Inferior parietal cortex (tissue), 1 donor: ENCODE measurements at regions not wholly inside any gene's neighbourhood (a gene's known extent, or its start where the extent isn't known, plus 50 kb on each side); places are given as distances from the start of the nearest gene placed in this dataset.
A peak's percentile ranks its signal among the peaks of the same experiment; 100 is the strongest.

Experiments used
- DNase-seq: peaks from one replicate; pipeline ENCODE4 v3.0.0-alpha.2; 2016; ENCODE audit errors: extremely low spot score

DNA sequence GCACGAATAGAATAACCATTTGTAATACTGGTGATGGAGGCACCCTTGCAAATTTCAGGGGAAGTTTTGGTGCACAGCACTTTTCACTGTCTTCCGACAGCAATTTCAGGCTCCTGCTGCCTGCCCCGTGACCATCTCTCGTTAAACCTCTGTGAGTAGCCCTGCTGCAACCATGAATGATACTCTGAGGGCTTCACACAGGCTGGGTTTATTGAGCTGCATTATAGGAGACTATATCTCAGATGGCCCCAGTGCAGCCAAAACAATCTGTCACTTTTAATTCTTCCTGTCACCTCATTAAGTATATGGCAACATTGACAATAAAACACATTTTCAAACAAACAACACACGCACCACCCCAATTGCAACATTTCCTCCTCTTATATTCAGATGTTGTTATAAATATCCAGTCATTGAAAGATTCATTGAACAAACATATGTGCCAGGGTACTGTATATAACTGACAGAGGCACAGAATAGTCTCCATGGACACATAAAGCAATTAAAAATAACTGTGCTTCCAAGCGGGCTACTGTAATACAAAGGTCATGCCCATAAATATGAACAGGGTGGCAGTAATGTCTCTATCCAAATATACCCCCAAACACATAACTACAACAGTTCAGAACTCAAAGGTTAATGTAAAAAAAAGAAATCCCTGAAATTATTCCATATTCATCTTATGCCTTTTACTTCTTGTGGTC, 477.0 kb downstream of the GBA3 start:
- no peak for DNase-seq

DNA sequence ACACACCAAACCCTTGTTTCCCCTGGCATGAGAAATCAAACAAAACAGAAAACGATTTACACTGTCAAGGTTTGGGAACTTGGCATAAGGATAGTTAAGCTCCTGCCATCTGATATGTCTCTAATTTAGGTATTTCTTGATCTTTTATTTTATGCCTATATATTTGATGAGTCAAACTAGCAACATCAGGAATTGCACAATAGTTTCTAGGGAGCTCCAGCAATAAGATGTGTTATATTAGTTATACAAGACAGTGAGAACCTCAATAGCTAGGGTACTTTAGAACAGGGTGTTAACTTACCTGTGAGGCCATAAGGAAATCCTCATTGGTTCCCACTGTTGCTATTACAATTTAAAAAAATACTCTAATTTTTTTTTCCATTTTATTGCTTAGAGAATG, 474.2 kb downstream of the GBA3 start:
- DNase-seq, result no peak

DNA sequence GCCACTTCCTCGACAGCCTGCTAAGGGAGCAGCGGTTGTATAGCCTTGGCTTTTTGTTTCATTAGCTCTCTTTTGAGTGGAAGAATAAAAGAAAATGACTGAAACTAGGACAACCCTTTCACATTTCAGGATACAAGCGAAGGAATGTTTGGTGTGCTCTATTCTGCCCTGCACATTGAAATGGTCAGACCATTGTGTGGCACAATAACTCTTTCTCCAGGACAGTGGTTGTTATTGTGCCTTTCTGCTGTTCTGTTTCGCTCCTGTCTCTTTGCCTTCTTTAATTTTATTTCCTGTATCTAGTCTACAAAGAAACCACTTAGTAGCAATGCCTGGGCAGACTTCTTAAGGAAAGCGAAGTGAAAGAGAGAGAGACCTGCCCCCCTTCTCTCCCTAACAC, 473.7 kb downstream of the GBA3 start:
- no peak for DNase-seq

DNA sequence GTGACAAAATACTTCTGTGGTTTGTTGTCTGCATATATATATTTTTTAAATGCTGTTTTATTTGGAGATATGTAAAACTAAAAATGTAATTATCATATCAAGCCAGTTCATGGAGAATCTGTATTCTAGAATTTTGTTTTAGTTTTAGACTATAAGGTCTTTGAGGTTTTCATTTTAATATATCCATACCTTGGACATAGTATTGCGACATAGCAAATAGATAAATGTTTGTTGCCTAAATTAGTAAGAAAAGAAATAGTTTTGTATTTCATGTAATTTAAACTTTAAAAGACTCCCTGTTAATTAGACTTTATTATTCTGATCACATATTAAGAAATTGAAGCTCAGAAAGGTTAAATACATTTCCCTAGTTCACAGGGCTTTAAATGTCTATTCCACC, 472.9 kb downstream of the GBA3 start:
- DNase-seq, result no peak

DNA sequence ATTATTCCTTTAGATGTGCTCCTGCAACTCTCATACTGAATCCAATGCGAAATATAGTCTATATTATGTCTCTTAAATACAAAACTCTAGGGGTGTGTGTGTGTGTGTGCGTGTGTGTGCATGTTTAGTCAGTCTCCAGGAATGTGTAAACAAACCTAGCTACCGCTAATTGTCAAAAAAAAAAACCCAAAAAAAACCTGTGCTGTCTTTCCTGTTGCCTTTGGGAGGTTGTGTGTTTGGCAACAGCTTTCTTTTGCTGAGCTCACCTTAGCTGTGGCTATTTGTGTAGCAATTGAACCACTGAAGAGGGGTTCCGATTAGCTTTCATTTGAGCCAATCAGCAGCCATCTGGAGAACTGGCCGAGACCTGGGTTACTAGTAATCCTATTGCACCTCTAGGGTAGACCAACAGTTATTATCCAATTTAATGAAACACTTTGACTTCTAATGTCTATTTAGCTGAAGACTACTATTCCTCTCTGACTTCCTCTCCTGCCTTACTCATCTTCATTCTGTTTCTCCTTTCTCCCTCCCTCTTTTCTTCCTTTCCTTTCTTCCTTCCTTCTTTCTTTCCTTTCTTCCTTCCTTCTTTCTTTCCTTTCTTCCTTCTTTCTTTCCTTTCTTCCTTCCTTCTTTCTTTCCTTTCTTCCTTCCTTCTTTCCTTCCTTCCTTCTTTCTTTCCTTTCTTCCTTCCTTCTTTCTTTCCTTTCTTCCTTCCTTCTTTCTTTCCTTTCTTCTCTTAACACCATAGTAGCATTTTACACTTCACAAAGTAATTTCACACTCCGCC, 471.1 kb downstream of the GBA3 start:
- no peak for DNase-seq

DNA sequence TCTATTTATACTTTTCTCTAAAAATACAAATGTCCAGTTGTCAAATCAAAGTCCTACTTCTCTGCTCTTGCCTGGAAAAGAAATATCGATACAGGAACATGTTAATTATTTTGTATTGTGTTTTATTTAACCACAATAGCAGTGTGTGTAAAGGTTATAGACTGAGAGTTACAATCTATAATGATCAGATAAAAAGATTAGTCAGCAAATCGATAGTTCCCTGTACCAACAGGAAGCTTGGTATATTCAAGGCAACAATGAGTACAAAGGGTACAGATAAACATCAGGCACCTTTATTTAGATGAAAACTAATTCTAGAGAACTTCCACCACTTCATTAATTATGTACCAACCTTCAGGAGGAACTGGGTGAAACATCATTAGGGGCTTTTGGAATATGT, 469.5 kb downstream of the GBA3 start:
- no peak for DNase-seq

DNA sequence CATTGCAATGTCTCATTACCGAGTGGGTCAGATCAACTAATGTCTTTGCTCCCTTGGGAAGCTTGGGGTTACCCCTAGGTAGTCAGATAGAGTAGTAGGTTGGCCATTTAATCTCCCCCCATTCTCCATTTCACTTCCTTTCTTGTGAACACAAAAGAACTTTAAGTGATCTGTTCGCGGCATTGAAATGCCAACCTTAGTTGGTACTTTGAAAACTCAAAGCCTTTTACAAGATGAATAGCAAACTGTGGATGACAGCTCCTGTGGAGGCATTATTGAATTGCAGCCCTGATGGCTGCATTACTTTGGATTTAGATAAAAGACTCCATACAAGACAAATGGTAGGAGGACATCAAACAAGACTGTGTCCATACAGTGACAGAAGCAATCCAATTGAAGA, 469.1 kb downstream of the GBA3 start:
- no peak for DNase-seq

DNA sequence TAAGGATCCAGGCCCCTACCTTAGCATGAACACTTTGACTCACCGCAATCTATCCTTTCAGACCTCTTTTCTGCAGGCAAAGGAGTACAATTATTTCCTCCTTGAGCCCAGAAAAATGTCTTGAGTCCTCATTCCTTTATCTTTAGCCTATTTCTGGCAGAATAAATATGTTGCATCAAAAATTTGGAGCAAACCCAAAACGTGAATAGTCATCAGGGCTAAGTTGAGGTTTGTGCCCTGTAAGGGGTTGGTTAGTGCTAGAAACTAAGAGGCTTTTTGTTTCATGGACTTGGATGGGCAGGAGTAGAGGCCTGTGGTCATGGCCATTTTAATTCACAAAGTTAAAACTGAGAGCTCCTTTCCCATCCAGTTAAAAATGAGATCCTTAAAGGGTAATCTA, 460.3 kb downstream of the GBA3 start:
- no peak for DNase-seq

DNA sequence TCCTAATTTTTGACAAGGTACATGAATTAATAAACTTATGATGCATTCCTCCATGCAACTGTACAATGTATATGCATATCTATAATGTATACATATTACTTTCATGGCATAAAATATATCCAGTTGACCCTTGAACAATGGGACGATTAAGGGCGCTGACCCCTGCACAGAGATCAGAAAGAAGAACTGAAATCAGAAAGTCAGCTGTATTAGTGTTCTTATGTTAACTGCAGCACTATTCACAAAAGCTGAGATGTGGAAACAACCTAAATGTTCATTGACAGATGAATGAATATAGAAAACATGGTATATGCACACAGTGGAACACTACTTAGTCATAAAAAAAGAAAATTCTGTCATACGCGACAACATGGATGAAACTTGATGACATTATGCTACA, 457.1 kb downstream of the GBA3 start:
- no peak for DNase-seq

DNA sequence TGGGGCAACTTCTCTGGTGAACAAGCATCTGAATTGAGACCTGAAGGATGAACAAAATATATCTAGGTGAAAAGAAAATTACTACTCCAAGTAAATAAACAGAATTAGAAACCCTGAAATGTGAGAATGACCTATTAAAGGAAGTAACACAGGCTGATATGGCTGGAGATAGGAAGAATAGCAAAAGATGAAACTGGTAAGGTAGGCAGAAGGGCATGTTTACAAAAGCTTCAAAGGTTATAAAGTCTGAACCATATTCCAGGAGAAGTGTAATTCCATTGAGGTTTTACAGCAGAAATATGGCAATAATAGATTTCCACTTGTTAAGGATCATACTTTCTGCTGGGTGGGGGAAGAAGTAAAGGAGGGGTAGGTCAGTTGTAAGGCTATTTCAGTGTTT, 452.0 kb downstream of the GBA3 start:
- no peak for DNase-seq

DNA sequence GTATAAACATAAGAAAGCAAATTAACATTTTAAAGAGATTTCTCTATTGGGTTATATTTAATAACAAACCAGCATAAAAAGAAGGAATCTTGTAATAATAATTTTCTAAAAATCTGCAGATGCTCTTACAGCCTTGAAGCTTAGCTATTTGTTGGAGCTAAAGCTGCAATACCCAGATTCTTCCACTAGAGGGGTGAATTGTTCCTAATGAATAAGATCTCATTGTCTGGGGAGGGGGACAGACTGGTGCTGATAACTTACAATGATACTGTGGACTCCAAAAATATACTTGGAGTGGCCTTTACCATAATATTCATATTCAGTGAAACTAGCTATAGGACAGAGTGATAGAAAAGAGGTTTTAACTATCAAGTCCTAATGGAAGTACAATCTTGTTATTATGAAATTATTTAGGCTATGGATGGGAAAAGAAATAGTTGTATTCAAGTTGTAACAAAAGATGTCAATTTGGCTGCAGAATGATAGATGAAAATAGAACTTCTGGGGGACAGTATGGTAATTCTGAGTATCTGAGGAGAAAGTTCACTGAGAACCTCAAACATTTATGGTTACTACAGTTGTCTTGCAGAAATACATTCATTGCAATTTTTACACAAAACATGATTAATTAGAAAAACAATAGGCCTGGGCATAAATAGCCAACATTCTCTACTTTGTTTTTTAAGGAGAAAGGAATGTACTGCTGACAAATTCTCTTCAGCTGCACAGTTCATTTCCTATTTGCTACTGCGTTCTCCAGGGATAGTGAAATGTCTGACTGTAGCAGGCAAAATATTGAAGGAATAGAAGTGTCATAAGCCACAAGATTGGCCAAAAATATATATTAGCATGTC, 443.3 kb downstream of the GBA3 start:
- DNase-seq, result peak; percentile 89

DNA sequence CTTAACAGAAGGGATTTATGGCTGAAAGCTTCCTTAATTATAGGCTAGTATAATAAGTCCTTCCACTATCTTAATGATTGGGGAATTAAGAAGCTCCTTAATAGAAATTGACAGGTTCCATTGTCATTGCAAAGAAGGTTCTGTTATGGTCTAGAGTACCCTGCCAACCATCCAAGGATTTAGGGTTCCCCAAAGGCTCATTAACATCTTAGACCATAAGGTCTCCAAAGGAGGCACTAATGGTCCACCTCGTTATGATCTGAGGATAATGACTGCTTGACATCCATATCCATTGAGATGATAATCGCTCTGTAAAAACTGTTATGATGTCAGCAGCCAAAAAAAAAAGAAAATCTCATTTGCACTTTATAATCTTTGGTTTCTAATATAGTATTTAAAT, 441.6 kb downstream of the GBA3 start:
- DNase-seq, result no peak

DNA sequence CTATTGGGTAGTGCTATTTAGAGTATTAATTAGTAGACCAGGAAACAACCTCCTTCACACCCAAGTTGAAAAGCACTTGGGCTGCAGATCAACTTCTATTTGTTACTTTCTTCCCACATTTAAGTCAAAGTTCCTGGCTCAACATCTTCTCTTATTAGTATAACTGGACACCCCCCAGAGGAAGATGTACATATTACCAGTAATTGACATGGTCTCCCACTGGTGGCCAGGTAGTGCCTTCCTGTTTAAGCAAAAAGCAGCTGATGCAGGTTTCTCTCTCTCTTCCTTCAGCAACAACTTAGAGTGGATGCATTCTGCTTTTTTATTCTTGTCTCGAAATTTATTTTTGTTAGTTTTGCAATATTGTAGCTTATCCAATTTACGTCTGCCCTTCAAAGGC, 438.1 kb downstream of the GBA3 start:
- no peak for DNase-seq

DNA sequence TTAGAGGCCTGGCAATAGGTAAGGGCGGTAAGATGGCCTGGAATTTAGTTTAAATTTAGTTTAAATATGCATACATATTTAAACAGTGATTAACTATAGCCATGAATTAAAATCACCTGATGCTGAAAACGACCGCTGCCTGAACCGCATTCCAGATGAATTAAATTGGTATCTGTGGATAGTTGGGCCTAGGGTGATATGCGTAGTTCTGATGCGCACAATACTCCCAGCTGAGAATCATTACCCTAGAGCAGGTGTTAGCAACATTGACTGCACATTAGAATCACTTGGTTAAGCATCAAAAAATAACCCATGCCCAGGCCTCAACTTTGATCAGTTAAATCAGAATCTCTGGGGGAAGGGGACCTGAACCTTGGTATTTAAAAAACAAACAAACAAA, 432.4 kb downstream of the GBA3 start:
- DNase-seq, result no peak

DNA sequence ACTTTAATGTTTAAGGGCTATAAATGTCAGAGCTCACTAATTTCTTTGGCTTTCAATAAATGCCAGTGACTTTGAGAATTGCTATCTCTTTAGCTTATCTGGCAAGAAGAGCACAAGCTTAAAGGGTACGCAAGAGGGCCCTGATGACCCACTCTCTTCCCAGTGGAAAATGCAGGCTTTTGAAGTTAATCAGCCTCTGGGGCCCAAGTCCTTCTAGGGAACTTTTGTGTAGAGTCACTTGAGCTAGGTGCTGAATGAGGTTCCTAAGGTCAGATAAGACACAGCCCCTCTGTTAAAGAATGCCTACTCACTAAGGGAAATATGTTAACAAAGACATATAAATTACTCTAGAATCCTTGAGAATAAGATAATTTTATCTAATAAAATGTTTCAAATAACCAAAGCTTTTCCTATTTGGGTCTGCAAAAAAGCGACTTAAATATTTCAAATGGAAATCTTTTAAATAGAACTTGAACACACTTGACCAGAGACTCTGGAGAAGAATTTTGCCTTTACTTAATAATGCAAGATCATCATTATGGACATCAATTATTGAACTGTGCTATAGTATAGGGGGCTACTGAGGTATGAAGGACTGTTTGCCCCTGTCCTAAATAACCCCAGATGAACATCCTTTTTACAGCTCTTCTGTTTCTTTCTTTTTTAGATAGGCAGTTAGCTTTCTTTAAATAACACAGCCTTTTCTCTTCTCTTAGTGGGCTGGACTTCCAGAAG, 430.1 kb downstream of the GBA3 start:
- DNase-seq, result no peak

DNA sequence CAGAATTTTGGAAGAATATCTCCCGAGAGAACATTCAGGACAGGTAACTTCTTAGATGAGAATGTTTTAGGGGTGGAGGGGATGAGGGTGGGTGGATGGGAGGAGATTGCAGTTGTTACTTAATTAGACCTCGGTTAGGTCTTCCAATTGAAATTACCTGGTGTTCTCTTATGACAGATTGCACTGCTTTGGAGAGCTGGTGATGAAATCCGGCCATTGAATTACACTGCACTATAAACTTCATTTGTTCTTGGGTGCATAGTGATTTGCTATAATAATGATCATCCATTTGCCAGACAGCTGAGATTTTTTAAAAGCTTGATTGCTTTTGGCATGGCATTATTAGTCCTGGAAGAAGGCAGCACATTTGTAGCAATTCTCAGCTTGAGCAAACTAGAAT, 427.6 kb downstream of the GBA3 start:
- DNase-seq, result no peak

DNA sequence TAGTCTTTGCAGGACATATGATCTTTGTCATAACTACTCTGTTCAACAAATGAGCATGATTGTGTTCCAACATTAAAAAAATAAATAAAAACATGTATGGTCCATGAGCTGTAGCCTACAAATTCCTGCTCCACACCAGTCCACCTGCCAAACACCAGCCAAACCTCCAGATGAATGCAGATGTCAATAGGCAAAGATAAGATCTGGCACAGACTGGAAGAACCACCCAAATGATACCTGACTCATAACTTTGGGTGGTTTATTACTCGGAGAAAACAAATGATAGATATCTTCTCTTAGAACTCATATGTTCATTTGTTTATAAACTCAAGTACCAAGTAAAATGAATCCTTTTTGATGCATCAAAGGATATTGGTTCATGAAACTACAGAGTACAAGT, 425.1 kb downstream of the GBA3 start:
- DNase-seq, result no peak

DNA sequence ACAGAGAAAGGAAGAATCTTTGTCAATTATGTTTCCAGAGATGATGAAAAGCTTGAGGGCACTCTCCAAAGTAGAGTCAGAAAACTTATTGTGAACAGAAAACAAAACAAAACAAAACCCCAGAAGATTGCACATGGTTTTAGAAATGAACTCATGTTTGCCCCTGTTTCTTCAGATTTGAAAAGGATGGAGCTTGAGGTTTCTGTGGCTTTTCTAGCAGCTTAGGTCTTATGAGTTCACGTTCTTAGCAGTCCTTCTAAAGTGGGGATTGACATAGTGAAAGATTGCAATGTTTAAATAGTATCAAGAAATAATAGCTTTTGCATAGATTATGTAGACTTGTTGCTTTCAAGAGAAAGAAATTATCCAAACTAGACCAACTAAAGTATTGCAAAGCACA, 421.8 kb downstream of the GBA3 start:
- DNase-seq, result no peak

DNA sequence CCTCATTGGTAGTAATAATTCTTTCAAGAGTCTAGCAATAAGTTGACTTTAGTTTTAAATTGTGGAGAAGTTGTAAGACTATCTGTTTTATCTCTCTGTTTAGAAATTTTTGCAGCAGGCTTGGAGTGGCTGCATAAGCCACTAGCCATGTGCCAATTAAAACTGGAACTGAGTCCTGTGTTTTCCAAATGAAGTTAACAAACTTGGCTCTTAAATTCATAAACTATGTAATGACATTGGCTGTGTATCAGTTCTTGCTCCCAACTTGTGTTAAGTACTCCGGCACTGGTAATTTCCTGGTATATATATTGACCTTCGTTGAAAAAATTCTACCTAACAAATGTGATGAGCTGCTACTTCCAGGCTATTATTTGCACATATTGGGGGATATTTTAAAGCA, 420.4 kb downstream of the GBA3 start:
- DNase-seq, result no peak

DNA sequence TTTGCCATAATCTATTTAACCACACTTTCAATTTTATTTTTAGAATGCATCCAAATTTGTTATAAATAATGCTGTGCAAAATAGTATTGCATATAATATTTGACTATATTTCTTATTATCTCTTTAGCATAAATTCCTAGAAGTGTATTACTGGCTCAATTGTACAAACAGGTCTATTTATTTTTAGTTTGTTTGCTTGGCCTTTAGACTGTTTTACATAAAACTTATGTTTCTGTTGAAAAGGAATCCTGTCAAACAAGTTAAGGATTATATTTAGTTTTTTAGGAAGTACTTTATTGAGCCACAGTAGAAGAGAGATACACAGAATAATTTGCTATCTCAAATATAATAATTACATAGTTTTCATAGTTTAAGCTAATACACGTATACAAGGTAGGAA, 413.8 kb downstream of the GBA3 start:
- DNase-seq, result no peak

DNA sequence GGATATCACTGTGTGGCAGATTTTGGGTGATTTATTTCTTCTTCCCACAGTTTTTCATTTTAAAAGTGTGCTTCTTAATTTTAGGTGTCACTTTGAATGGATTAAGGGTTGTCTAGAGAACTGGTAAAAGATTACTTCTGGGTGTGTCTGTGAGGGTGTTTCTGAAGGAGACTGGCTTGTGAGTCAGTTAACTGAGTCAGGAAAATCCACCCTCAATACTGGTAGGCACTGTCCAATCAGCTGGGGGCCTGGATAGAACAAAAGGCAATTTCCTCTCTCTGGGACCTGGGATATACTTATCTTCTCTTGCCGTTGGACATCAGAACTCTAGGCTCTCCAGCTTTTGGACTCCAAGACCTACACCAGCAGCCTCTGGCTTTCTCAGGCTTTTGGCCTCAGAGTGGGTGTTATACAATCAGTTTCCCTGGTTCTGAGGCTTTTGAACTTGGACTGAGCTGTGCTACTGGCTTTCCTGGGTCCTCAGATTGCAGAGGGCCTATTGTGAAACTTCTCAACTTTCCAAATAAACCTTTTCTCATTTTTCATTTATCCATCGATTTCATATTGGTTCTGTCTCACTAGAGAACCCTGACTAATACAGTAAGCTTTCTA, 413.1 kb downstream of the GBA3 start:
- no peak for DNase-seq

DNA sequence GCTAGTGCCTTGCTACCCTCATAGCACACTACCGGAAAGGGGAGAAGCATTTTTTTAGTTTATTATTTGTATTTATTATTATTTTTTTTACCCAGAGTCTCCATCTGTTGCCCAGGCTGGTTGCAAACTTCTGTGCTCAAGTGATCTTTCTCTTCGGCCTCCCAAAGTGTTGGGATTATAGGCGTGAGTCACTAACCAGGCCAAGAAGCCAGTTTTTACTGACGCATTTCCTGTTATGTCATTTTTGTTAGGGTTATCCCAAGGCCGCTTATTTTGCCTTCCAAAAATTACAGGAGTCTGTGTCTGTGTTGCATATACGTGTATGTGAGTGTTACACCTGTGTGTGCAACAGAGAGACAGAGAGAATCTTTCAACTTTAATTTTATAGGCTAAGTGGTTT, 404.5 kb downstream of the GBA3 start:
- DNase-seq, result no peak
